Spleen (tissue), 7 donors: ENCODE measurements at regions not wholly inside any gene's neighbourhood (a gene's known extent, or its start where the extent isn't known, plus 50 kb on each side); places are given as distances from the start of the nearest gene placed in this dataset.

Experiments used
- CTCF ChIP-seq, 11 experiments: fragments of 200-600 bp in 7 of 11; fragments of 450-650 bp in 4 of 11; sonication (generic) in 4 of 11; IDR thresholded peaks in 8 of 11; conservative IDR thresholded peaks in 3 of 11; 1 replicate in 7 of 11; 2 replicates in 4 of 11; pipeline versions ENCODE4 v1.4.0 to v1.8.0; 2016 to 2021; ENCODE audit warnings: antibody characterized with exemption in 11 of 11, inconsistent platforms in 4 of 11, mild to moderate bottlenecking in 1 of 11
- POLR2A ChIP-seq, 3 donors: fragments of 450-650 bp; IDR thresholded peaks; one replicate each; pipeline ENCODE4 v1.5.1; 2017; ENCODE audit warnings: antibody characterized with exemption in 3 of 3, mild to moderate bottlenecking in 1 of 3
- donor health status: DM: no; HTN: no; CAD: no; lungs with moderate emphysema.
- donor health status: DM: no; HTN: no; CAD: no.
- donor health status: DM: no; HTN: no; CAD: no.

DNA sequence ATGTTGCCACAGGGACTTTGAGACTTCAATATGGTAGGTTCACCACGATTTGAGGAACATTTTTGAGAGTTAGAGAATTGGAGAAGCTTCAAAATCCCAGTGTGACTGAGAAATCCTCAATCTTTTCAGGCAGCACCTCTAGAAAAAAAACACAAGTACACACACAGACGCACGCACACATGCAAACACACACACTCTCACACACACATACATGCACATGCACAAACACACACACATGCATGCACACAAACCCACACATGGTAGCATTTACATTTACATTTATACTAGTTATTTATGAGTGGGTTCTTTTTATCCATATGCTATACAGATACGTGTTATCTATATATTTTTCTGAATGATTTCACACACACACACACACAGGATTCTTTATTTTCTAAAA, 901.9 kb downstream of the GATA3 start:
- no peak for TF ChIP-seq CTCF (IDR thresholded peaks at IDR 0.05 in 8 of 11, conservative IDR thresholded peaks at IDR 0.05 in 3 of 11)
- TF ChIP-seq POLR2A (IDR thresholded peaks at IDR 0.05): no peak
